ENCODE measurements at regions not wholly inside any gene's neighbourhood (a gene's known extent, or its start where the extent isn't known, plus 50 kb on each side); places are given as distances from the start of the nearest gene placed in this dataset.
"Not testable (repeated sequence)": the region's sequence is repeated elsewhere in the genome, so short reads cannot be mapped to it uniquely, and the experiment has no call there.

DNA sequence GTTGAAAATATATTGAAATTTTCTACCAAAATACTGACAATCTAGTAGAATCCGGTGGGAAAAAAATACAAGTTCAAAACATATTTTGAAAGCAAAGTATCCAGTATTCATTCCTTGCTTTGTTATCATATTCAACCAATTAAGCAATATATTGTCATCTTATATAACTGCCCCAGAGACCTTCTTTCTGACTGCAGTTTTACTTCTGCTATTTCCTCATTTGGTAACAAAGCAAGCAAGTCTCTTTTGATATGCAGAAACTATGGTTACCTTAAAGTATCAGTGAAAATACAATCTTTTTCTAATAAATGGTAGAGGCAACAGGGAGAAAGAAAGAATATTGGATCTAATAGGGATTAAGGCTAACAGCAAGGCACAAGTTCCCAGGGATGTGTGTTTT is 663.7 kb upstream of the MEF2C start:
- DNase-seq (ENCODE audit: low spot score): no peak

GRCh38 chr5:89545626-89546025 is 662.6 kb upstream of the MEF2C start:
- DNase-seq (ENCODE audit: low spot score): no peak

- no peak for DNase-seq (ENCODE audit: low spot score)
These were observed 662.1 kb upstream of the MEF2C start for GRCh38 chr5:89545076-89545475.

GRCh38 chr5:89542736-89543135 is 659.8 kb upstream of the MEF2C start:
- no peak for DNase-seq (ENCODE audit: low spot score)

- DNase-seq (ENCODE audit: low spot score): no peak
These were observed 654.8 kb upstream of the MEF2C start for GRCh38 chr5:89537800-89538199.

DNA sequence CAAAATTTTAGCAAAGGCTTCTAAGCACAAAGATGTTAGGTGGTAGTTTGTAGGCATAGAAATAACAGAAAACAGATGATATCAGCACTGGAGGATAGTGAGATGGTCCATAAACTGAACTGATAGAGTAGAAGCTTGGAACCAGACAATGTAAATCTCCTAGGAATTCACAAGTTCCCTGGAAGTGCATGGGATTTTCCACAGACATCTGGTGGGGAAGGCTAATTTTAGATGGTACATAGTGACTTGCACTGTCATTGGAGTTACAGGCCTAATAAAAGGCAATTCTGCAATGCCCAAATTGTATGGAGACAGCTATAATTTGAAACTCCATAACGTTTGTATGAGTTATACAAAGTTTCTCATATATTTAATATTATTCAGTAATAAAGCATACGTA is 653.0 kb upstream of the MEF2C start:
- no peak for DNase-seq (ENCODE audit: low spot score)

DNA sequence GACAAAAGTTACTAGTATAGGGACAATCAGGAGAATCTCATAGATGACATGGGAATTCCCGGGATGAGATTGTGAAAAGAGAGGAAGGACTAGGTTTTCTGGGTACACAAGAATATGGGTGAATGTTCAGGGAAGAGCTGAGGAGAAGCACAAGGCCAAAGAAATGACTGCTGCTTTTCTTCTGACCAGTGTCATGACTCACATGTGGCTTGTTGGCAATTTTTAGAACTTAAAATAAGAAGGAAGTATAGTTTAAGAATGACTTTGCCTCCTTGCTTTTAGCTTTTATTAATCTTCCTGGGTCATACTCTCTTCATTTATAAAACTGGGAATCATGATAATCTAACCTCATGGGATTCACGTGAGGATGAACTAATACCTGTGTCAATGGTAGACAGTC is 652.4 kb upstream of the MEF2C start:
- no peak for DNase-seq (ENCODE audit: low spot score)

DNA sequence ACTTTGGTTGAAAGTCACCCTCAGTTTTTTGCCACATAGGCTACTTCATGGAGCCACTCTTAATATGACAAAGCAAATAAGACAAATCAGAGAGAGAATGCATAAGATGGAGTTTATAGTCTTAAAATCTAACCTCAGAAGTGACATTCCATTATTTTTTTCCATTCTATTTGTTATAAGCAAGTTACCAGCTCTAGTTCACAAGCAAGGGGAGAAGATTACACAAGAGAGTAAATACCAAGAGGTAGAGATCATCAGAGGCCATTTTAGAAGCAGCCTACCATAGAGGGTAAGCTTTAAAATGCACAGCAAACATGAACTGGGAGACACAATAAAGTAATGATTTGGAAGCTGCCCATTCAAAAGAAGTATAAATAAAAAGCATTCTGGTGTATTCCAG is 651.3 kb upstream of the MEF2C start:
- DNase-seq (ENCODE audit: low spot score): no peak

- DNase-seq (ENCODE audit: low spot score): no peak
These were observed 641.8 kb upstream of the MEF2C start for GRCh38 chr5:89524785-89525184.

- not testable (repeated sequence) for DNase-seq (ENCODE audit: low spot score)
These were observed 640.9 kb upstream of the MEF2C start for GRCh38 chr5:89523867-89524266.

GRCh38 chr5:89520771-89521170 is 637.8 kb upstream of the MEF2C start:
- no peak for DNase-seq (ENCODE audit: low spot score)

- no peak for DNase-seq (ENCODE audit: low spot score)
These were observed 630.5 kb upstream of the MEF2C start for GRCh38 chr5:89513299-89514044.

DNA sequence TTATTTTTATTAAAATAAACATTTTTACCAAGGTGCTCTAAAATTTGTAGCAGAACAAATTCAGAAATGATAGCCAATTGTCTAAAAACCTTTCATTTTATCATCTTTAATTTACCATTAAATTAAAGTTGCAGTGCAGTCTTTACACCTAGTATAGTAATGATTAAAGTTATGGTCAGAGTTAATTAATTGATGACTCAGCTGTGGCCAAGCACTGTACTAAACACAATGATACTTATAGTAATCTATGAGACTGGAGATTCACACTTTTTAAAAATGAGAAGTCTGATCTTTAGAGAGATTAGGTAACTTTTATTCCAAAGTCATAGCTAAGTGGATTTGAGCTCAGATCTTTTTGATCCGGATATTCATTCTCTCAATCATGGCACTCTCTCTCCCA is 621.1 kb upstream of the MEF2C start:
- no peak for DNase-seq (ENCODE audit: low spot score)

- DNase-seq (ENCODE audit: low spot score): no peak
These were observed 616.8 kb upstream of the MEF2C start for GRCh38 chr5:89499787-89500186.

GRCh38 chr5:89498699-89499098 is 615.7 kb upstream of the MEF2C start:
- no peak for DNase-seq (ENCODE audit: low spot score)

- no peak for DNase-seq (ENCODE audit: low spot score)
These were observed 610.4 kb upstream of the MEF2C start for GRCh38 chr5:89493414-89493813.

- no peak for DNase-seq (ENCODE audit: low spot score)
These were observed 602.0 kb upstream of the MEF2C start for GRCh38 chr5:89484962-89485361.

DNA sequence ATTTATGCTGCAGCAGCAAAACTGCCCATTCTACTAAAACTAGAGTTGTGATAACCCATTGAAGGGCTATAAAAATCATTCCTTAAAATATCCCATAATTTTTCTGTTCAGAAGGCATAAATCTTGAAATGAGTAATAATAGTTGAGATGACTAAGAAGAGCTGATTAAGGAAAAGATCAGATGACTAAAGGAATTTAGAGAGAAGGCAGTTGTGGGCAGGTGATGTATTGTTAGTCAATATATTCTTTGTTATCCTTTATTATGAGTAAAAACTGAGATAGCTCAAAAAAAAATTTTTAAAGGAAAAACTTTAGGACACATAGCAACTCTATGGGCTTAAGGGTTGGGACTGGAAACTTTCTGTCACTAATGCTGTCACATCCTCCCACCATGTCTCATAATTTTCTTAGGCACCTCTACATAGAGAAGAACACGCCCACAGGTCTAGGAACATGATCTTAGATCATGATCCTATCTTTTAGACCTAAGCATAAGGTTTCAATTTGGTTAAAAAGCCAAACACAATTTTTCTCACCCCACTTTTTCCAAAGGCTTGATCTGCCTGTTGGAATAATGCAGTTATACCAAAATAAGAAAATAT is 597.5 kb upstream of the MEF2C start:
- DNase-seq (ENCODE audit: low spot score): no peak

- DNase-seq (ENCODE audit: low spot score): no peak
These were observed 595.9 kb upstream of the MEF2C start for GRCh38 chr5:89478851-89479250.

- no peak for DNase-seq (ENCODE audit: low spot score)
These were observed 590.2 kb upstream of the MEF2C start for GRCh38 chr5:89473196-89473595.

- DNase-seq (ENCODE audit: low spot score): no peak
These were observed 588.6 kb upstream of the MEF2C start for GRCh38 chr5:89471541-89471940.

GRCh38 chr5:89471115-89471514 is 588.1 kb upstream of the MEF2C start:
- DNase-seq (ENCODE audit: low spot score): no peak

DNA sequence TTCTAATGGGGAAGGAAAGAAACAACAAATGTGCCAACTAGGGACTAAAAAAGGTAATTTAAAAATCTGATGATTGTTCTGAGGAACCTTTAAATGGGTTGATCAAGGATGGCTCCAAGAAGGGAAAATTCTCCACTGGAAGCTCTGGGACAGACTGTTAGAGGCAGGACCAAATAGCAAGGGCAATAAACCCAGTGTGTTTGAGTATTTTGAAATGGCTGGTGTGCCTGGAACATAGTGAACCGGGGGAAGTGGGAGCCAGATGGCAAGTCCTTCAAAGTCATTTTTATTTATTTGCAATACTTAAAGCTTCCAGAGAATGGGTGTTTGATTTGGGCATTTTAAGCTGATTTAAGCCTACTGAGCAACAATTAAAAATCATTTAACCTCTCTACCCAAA is 587.7 kb upstream of the MEF2C start:
- no peak for DNase-seq (ENCODE audit: low spot score)

GRCh38 chr5:89458332-89458656 is 575.3 kb upstream of the MEF2C start:
- DNase-seq (ENCODE audit: low spot score): no peak

Data from COLO829 (cell line).